SK-N-DZ (cell line): ENCODE measurements at regions not wholly inside any gene's neighbourhood (a gene's known extent, or its start where the extent isn't known, plus 50 kb on each side); places are given as distances from the start of the nearest gene placed in this dataset.

ENCODE experiments used
- DNase-seq: peaks from one replicate; pipeline ENCODE4 v3.0.0-alpha.2; 2015; ENCODE audit warnings: low spot score

DNA sequence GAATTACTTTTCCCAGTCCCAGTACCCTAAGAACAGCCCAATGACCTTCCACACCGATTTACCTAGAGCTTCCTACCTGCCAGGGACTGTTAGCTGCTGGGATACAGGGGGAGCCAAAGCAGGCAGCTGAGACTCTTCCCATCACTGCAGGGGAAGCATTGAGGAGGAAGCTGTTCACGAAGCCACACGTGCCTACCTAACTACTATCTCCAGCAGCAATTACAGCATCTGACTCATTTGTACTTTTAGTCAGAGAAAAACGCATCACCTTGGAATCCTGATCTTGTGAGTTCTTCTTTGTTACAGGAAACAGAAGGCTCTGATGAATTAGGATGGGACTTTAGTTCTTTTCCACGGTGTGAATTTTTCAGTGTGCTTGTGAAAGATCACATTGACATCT is 113.7 kb upstream of the DHX40 start:
- DNase-seq = peak; percentile 26

- no peak for DNase-seq
Measured at GRCh38 chr17:59454633-59455105, 110.7 kb upstream of the DHX40 start.

DNA sequence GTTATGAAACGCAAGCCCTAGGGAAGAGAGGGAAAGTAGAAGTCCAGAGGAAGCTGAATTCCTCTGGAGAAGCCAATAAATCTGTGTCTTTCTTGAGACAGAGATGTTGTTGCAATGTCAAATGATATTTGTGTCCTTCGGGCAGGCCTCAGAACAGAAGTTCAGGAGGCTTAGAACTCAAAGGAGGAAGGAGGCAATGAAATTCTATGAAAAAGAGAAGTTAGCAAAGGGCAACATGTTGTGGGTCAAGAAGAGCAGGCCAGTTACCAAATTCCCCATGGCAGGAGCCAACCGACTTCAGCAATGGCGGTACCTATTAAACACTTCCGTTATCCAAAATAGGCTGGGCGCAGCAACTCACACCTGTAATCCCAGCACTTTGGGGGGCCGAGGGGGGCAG is 109.0 kb upstream of the DHX40 start:
- DNase-seq = no peak

DNA sequence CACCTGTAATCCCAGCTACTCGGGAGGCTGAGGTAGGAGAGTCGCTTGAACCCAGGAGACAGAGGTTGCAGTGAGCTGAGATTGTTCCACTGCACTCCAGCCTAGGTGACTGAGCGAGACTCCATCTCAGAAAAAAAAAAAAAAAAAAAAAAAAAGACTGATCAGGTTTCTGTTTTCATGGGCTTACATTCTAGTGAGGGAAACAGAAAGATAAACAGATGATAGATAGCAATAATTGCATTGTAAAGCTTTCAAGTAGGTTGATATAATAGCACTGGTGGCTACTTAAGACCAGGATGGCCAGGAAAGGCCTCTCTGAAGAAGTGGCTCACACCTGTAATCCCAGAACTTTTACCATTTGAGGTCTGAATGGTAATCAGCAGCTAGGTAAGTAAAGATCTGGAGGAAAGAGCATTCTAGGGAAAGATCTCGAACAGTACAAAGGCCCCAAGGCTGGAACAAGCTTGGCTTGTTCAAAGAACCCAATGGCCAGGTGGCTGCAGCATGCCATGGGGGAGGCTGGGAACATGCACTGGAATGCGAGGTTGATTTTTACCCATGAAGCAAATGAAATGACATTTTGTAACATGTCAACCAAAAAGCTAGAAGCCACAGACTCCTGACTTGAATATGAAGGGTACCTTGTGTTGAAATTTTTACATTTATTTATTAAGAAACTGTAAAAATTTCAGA is 108.3 kb upstream of the DHX40 start:
- peak; percentile 64 for DNase-seq

DNA sequence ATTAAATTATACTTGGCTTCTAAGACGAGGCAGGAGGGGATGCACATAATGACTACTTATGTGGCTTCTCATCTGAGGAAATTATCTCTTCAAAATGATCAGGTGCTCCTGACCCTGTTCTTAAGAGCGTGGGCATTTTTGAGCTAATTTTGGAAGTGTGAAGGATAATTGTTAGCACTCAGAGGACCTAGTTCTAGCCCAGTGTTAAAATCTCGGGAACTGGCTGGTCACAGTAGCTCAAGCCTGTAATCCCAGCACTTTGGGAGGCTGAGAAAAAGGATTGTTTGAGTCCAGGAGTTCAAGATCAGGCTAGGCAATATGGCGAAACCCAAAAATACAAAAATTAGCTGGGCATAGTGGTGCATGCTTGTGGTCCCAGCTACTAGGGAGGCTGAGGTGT is 103.0 kb upstream of the DHX40 start:
- DNase-seq = no peak

- DNase-seq = no peak
Measured at GRCh38 chr17:59464246-59464645, 101.2 kb upstream of the DHX40 start.

GRCh38 chr17:59465949-59466307 is 99.5 kb upstream of the DHX40 start:
- DNase-seq = no peak

GRCh38 chr17:59466946-59467801 is 98.2 kb upstream of the DHX40 start:
- no peak for DNase-seq

DNA sequence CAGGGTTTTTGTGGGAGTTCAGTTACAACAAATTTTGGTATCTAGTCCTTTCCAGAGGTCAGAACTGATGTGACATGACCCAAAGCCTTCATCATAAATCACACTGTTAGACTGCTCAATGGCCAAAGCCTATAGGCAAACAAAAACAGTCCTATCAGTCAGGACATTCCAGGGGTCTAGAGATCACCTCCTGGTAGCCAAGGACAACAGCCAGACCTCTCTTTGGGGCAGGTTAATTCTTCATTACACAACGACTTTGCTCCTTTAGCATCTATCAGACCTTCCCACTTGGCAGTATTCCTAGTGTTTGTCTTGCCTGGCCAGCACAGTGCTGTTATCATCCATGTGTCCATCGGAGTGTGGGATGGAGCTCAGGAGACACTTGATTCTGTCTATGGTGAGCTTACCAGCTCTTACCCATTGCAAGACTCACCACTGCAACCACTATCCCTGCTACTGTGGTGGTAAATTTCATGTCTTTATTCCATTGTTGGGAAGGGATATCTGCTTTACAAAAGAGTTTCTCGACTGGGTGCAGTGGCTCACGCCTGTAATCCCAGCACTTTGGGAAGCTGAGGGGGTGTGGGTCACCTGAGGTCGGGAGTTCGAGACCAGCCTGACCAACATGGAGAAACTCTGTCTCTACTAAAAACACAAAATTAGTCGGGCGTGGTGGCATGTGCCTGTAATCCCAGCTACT is 95.5 kb upstream of the DHX40 start:
- DNase-seq = no peak

- DNase-seq = no peak
Measured at GRCh38 chr17:59470624-59471297, 94.6 kb upstream of the DHX40 start.

- DNase-seq = no peak
Measured at GRCh38 chr17:59476413-59476812, 89.0 kb upstream of the DHX40 start.

- no peak for DNase-seq
Measured at GRCh38 chr17:59479141-59479540, 86.3 kb upstream of the DHX40 start.

DNA sequence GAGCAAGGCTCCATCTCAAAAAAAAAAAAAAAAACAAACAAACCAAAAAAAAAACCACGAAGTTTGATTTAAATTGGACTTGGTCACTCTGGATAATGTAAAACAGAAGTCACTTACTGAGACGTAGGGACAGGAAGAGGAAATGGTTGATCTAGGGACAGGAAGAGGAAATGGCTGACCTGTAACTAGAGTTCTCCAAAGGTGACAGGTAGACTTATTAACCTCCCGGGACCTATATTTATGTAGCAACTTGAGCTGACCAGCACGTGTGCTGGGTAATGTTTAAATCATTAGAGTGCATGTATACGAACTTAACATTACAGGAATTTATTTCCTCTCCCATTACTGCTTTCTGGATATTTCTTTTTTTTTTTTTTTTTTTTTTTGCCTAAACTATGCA is 81.5 kb upstream of the DHX40 start:
- no peak for DNase-seq

GRCh38 chr17:59485015-59485414 is 80.4 kb upstream of the DHX40 start:
- no peak for DNase-seq

DNA sequence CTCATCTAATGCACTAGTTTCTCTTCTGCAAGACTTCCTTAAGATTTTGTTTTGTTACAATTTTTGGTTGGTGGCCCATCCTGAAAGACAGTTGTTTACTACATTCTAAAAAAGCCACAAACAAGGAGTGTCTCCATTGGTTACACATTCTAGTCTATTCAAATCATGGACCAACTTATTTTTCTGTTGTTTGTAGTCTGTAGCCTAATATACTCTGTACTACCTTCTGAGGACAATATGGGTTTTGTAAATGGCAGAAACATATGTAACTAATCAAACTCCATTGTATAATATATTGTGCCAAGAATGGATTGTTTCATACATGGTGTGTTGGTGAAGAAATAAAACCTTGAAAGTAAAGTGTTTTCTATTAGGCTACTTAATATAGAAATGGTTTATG is 79.5 kb upstream of the DHX40 start:
- no peak for DNase-seq

DNA sequence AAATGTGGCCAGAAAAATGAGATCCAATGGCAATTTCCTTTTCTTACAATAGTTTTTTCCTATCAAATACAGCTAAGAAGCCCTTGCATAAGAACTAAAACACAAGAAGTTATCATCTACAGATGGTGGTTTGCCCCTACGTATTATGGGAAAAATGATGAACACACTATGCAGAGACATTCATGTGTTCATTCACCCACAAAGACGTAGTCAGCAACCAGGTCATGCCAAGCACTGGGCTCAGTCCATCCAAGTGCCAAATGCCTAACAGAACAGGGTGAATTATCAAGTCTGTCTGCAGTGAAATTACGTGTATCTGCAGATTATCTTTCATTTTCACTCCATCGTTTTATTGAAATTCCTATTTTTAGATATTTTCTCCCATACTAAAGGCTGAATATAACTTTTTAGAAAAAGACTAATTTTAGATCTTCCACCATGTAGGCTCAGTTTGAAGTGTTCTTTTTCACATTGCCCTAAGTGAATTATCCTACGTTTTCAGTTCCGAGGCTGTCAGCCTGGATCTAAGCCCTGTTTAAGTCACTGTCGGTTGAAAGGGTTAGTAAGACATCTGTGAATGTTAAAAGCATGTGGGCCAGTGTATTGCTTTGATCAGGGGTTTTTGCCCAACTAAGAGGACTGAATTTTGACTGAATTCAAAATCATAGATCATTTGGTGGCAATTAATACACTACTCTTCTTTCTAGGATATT is 78.1 kb upstream of the DHX40 start:
- no peak for DNase-seq

GRCh38 chr17:59488805-59489204 is 76.6 kb upstream of the DHX40 start:
- no peak for DNase-seq

DNA sequence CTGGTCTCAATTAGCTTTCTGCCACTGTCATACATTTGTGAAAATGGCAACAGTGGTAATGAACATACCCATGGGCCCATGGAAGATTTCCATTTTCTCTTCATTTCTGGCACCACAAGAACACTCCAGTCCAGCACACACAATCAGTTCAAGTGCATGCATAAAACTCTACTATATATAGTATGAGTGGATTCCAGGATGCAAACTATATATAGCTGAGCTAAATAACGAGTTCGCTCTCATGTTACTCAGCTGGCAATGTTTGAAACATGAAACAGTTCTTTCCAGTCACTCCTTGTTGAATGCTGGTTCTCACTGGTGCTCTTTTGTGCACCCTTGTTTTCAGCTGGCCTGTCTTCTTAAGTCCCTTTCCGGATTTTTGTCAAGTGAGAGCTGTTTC is 75.2 kb upstream of the DHX40 start:
- no peak for DNase-seq

- DNase-seq = no peak
Measured at GRCh38 chr17:59491353-59492090, 73.9 kb upstream of the DHX40 start.

- no peak for DNase-seq
Measured at GRCh38 chr17:59492091-59492451, 73.3 kb upstream of the DHX40 start.

DNA sequence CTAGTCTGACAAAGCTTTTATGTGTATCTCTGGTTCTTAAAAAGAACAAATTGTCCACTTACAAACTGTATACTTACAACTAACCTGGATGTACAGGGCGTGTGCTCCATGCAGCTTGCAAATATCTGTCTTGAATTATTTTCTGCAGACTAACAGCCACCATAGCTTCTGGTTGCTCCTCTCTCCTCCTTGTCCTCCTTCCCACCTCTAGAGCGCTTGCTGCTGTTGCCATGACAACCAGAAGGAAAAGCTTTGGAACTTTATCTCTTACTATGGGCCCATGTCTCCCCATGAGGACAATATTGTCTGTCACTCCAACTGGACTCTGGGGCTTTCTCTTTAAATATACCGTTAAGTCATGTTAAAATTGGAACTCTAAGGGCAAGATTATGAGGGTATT is 71.5 kb upstream of the DHX40 start:
- peak; percentile 73 for DNase-seq
